Kidney epithelial cell (primary cell): ENCODE measurements at regions not wholly inside any gene's neighbourhood (a gene's known extent, or its start where the extent isn't known, plus 50 kb on each side); places are given as distances from the start of the nearest gene placed in this dataset.
"Not testable (repeated sequence)": the region's sequence is repeated elsewhere in the genome, so short reads cannot be mapped to it uniquely, and the experiment has no call there.

Experiments
- DNase-seq: peaks from one replicate; pipeline ENCODE4 v3.0.0-alpha.2; 2010; ENCODE audit warnings: low read depth
- H3K27me3 ChIP-seq: 2 replicates; pipeline ENCODE4 v1.6.0; 2011; ENCODE audit warnings: low read length; ENCODE audit not compliant: control insufficient read depth, insufficient read depth
- H3K36me3 ChIP-seq: 2 replicates; pipeline ENCODE4 v1.5.1; 2011; ENCODE audit warnings: low read length; ENCODE audit not compliant: control insufficient read depth, insufficient read depth
- H3K4me3 ChIP-seq: 2 replicates; pipeline ENCODE4 v1.5.1; 2011; ENCODE audit warnings: low read depth, mild to moderate bottlenecking, control low read depth, low read length
- CTCF ChIP-seq: IDR thresholded peaks from 2 replicates; pipeline ENCODE4 v1.5.1; 2011; ENCODE audit warnings: mild to moderate bottlenecking, moderate library complexity, low read length, control low read depth, inconsistent platforms; ENCODE audit not compliant: insufficient read depth, poor library complexity, severe bottlenecking

DNA sequence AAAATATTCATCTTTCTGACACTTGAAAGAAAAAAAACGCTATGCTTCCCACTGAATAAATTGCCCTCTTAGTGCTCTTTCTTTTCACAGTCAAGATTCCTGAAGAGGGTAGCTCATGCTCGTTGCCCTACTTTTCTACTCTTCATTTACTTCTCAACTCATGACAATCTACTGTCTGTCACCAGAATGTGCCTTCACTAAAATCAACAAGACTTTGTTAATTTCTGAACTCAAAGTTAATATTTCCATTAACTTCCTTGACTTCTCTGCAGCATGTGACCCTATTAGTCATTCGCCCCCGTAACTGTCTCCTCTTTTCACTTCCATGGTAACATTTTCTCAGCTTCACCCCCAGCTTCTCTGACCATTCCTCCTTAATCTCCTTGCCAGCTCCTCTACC lies 98.9 kb upstream of the MAPRE2 start:
- Histone ChIP-seq H3K36me3 (no peaks in the 10 kb centered on the region), H3K27me3 (no peaks in the 10 kb centered on the region), H3K4me3 (no peak overlapping the region)
- DNase-seq, result peak; percentile 21
- TF ChIP-seq CTCF, result no peak

DNA sequence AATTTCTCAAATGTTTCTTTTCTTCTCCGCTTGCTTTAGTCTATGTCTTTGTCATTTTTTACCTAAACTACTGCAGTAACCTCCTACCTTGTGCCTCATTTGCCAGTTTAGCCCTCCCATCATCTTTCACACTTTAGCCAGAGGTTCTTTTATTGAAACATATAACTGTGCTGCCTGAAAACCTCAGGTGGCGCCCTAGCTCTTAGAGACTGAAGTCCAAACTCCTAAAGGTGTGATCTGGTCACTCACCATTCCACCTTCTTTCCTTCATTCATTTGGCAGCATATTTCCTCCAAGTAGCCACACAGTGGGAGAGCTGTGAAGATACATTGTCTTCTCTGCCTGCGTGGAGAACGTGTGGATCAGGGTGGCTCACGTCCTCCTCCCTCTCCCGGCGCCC lies 98.2 kb upstream of the MAPRE2 start:
- TF ChIP-seq CTCF, result no peak
- Histone ChIP-seq H3K4me3 (no peak overlapping the region), H3K27me3 (no peaks in the 10 kb centered on the region), H3K36me3 (no peaks in the 10 kb centered on the region)
- DNase-seq, result no peak

- no peak overlapping the region for H3K4me3 ChIP-seq
- no peak for DNase-seq
- H3K36me3 ChIP-seq, result no peaks in the 10 kb centered on the region
- H3K27me3 ChIP-seq, result no peaks in the 10 kb centered on the region
- no peak for TF ChIP-seq CTCF
These were observed 97.6 kb upstream of the MAPRE2 start for GRCh38 chr18:34943587-34943986.

- H3K27me3 ChIP-seq, result no peaks in the 10 kb centered on the region
- H3K36me3 ChIP-seq, result no peaks in the 10 kb centered on the region
- no peak for TF ChIP-seq CTCF
- H3K4me3 ChIP-seq, result no peak overlapping the region
- DNase-seq, result no peak
These were observed 93.5 kb upstream of the MAPRE2 start for GRCh38 chr18:34947711-34948125.

DNA sequence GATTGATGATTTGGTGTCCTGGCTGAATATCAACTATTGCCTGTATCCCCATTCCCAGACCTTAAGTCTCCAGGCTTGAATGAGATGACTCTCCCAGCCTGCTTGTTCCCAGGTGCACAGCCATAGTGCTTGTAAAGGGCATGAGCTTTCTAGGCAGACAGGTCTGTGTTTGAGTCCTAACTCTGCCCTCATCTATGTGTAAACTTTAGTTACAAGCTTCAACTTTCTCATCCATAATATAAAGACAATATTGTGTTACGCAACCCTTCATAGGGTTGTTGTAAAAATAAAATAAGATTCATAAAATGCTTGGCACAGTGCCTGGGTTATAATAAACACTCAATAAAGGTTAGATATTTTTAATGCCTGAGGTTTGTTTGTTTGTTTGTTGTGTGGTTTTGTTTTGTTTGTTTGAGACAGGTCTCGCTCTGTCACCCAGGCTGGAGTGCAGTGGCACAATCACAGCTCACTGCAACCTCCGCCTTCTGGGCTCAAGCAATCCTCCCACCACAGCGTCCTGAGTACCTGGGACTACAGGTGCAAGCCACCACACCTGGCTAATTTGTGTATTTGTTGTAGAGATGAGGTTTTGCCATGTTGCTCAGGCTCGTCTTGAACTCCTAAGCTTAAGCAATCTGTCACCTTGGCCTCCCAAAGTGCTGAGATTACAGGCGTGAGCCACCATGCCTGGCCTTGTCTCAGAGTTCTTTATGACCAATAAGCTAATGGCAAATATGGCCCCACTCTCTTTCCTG lies 89.4 kb upstream of the MAPRE2 start:
- TF ChIP-seq CTCF, result no peak
- DNase-seq, result no peak
- no peaks in the 10 kb centered on the region for H3K27me3 ChIP-seq
- no peak overlapping the region for H3K4me3 ChIP-seq
- no peaks in the 10 kb centered on the region for H3K36me3 ChIP-seq

DNA sequence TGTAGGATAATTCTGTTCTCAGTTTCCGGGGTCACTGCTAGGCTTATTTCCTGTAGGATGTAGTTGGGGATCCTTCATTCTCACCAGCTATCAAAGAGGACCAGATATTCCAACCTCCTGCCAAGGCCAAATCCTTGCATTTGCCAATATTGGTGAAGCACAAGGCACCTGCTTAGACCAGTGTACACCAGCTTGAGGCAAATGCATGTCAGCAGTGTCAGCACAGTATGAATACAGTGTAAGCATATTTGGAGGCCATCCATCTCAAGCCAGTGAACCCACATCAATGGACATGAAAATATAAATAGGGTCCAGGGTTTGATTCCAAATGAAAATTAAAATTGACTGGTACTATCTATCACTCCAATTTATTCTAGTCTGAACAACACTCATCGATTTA lies 88.0 kb upstream of the MAPRE2 start:
- no peak for TF ChIP-seq CTCF
- DNase-seq, result no peak
- Histone ChIP-seq H3K27me3 (no peaks in the 10 kb centered on the region), H3K36me3 (no peaks in the 10 kb centered on the region), H3K4me3 (no peak overlapping the region)

GRCh38 chr18:34955494-34955893 lies 85.7 kb upstream of the MAPRE2 start:
- H3K36me3 ChIP-seq, H3K4me3 ChIP-seq, H3K27me3 ChIP-seq, DNase-seq: not testable (repeated sequence)
